ENCODE measurements at regions not wholly inside any gene's neighbourhood (a gene's known extent, or its start where the extent isn't known, plus 50 kb on each side); places are given as distances from the start of the nearest gene placed in this dataset.
A peak's percentile ranks its signal among the peaks of the same experiment; 100 is the strongest.

GRCh38 chr1:235025422-235025984 lies 103.1 kb downstream of the TOMM20 start:
- no peak for FAIRE-seq

- no peak for FAIRE-seq
These were observed 103.8 kb downstream of the TOMM20 start for GRCh38 chr1:235024711-235025421.

GRCh38 chr1:235023711-235024439 lies 104.8 kb downstream of the TOMM20 start:
- FAIRE-seq = no peak

- peak; percentile 39 for FAIRE-seq
These were observed 105.5 kb downstream of the TOMM20 start for GRCh38 chr1:235022981-235023710.

GRCh38 chr1:235022341-235022980 lies 106.2 kb downstream of the TOMM20 start:
- FAIRE-seq = no peak

GRCh38 chr1:235021815-235022214 lies 106.8 kb downstream of the TOMM20 start:
- FAIRE-seq = no peak

- FAIRE-seq = no peak
These were observed 107.3 kb downstream of the TOMM20 start for GRCh38 chr1:235021321-235021720.

- peak; percentile 90 for FAIRE-seq
These were observed 108.7 kb downstream of the TOMM20 start for GRCh38 chr1:235019961-235020360.

- FAIRE-seq = no peak
These were observed 109.2 kb downstream of the TOMM20 start for GRCh38 chr1:235019471-235019870.

- FAIRE-seq = peak; percentile 74
These were observed 109.8 kb downstream of the TOMM20 start for GRCh38 chr1:235018720-235019444.

GRCh38 chr1:235018161-235018560 lies 110.5 kb downstream of the TOMM20 start:
- peak; percentile 61 for FAIRE-seq

- no peak for FAIRE-seq
These were observed 110.9 kb downstream of the TOMM20 start for GRCh38 chr1:235017719-235018118.

- no peak for FAIRE-seq
These were observed 111.4 kb downstream of the TOMM20 start for GRCh38 chr1:235017191-235017590.

GRCh38 chr1:235015291-235015985 lies 113.2 kb downstream of the TOMM20 start:
- no peak for FAIRE-seq

GRCh38 chr1:235014756-235015155 lies 113.9 kb downstream of the TOMM20 start:
- FAIRE-seq = no peak

- no peak for FAIRE-seq
These were observed 115.1 kb downstream of the TOMM20 start for GRCh38 chr1:235013512-235013911.

GRCh38 chr1:235012436-235013210 lies 116.0 kb downstream of the TOMM20 start:
- no peak for FAIRE-seq

- no peak for FAIRE-seq
These were observed 116.8 kb downstream of the TOMM20 start for GRCh38 chr1:235011599-235012435.

GRCh38 chr1:235011064-235011598 lies 117.5 kb downstream of the TOMM20 start:
- FAIRE-seq = no peak

Measured in TTC549 (cell line).